ENCODE measurements at regions not wholly inside any gene's neighbourhood (a gene's known extent, or its start where the extent isn't known, plus 50 kb on each side); places are given as distances from the start of the nearest gene placed in this dataset.
A peak's percentile ranks its signal among the peaks of the same experiment; 100 is the strongest.

DNA sequence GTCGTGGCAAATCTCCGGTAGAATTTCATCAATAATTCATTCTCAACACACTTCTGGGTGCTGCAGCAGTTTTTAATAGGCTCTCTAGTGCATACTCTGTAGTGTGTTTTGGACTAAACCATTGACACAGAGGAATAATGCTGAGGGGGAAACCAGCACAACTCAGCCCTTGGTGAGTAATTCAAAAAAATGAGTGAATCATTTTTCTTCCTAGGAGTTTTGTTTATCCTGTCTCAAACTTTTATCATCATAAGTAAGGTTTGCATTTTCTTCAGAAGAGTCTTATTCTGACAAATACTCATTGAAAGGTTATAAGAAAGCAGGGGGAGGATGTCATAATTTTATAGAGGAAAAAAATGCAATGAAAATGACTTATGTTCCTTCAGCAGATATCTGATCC is 2542.7 kb downstream of the PCDH7 start:
- in situ Hi-C loops (cut with MboI), result no loop called here
- 48 to 55% methylated on average over 2 of the region's 2 CpGs for WGBS, 2 experiments (ENCODE audit: low coverage in 1 of 2, low lambda C conversion rate in 2 of 2, missing lambda C conversion rate in 2 of 2)
- Histone ChIP-seq H3K4me2 (ENCODE audit: unreplicated experiment) (no peak overlapping the region), H4K20me1 (ENCODE audit: insufficient read depth) (no peaks in the 10 kb centered on the region), H3K79me2 (ENCODE audit: insufficient read depth) (no peaks in the 10 kb centered on the region), H3K4me1 (ENCODE audit: insufficient read depth) (no peaks in the 10 kb centered on the region), H3K4me3 (no peak overlapping the region), H2AFZ (no peak overlapping the region), H3K9me3 (ENCODE audit: low read depth) (no peaks in the 10 kb centered on the region), H3K9ac (no peak overlapping the region), H3K36me3 (ENCODE audit: low read depth) (no peaks in the 10 kb centered on the region), H3K27me3 (replicated peaks; ENCODE audit: insufficient read depth) (no peaks in the 10 kb centered on the region), H3K9me2 (ENCODE audit: insufficient read depth) (no peaks in the 10 kb centered on the region), H3K27ac (no peak overlapping the region), H3F3A (ENCODE audit: insufficient read depth) (no peaks in the 10 kb centered on the region)
- TF ChIP-seq EZH2phosphoT487 (IDR thresholded peaks at IDR 0.05; ENCODE audit: insufficient read depth, low read depth) (no peak), EZH2 (IDR thresholded peaks at IDR 0.05; ENCODE audit: insufficient read depth, poor library complexity, severe bottlenecking) (no peak)
- peak; percentile 7 for DNase-seq

DNA sequence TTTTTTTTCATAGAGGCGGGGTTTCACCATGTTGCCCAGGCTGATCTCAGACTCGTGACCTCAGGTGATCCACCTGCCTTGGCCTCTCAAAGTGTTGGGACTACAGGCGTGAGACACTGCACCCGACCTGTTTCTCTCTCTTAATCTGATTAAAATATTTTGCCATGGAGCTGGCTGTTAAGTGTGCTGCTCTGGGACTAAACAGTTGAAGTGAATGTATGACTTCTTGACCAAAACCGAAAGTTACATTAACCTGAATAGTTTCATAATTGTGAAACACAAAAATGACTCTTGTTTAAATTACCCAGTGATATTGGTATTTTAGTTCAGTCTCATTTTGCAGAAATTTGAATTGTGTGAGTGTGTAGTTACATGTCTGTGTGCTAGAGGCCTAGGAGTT is 2548.6 kb downstream of the PCDH7 start:
- WGBS, 2 experiments (ENCODE audit: low coverage in 1 of 2, low lambda C conversion rate in 2 of 2, missing lambda C conversion rate in 2 of 2), result 22 to 27% methylated on average over 5 of the region's 5 CpGs
- no peaks in the 10 kb centered on the region for H3F3A ChIP-seq (ENCODE audit: insufficient read depth)
- no peak overlapping the region for H3K4me3 ChIP-seq
- no peak overlapping the region for H3K4me2 ChIP-seq (ENCODE audit: unreplicated experiment)
- no peaks in the 10 kb centered on the region for H4K20me1 ChIP-seq (ENCODE audit: insufficient read depth)
- no peaks in the 10 kb centered on the region for H3K27me3 ChIP-seq (replicated peaks; ENCODE audit: insufficient read depth)
- H3K4me1 ChIP-seq (ENCODE audit: insufficient read depth), result no peaks in the 10 kb centered on the region
- no peaks in the 10 kb centered on the region for H3K79me2 ChIP-seq (ENCODE audit: insufficient read depth)
- H3K9ac ChIP-seq, result no peak overlapping the region
- H3K36me3 ChIP-seq (ENCODE audit: low read depth), result no peaks in the 10 kb centered on the region
- no peaks in the 10 kb centered on the region for H3K9me2 ChIP-seq (ENCODE audit: insufficient read depth)
- no peak for DNase-seq
- in situ Hi-C loops (cut with MboI), result no loop called here
- no peak overlapping the region for H3K27ac ChIP-seq
- no peak overlapping the region for H2AFZ ChIP-seq
- TF ChIP-seq EZH2 (IDR thresholded peaks at IDR 0.05; ENCODE audit: insufficient read depth, poor library complexity, severe bottlenecking), result no peak
- no peak for TF ChIP-seq EZH2phosphoT487 (IDR thresholded peaks at IDR 0.05; ENCODE audit: insufficient read depth, low read depth)
- no peaks in the 10 kb centered on the region for H3K9me3 ChIP-seq (ENCODE audit: low read depth)

DNA sequence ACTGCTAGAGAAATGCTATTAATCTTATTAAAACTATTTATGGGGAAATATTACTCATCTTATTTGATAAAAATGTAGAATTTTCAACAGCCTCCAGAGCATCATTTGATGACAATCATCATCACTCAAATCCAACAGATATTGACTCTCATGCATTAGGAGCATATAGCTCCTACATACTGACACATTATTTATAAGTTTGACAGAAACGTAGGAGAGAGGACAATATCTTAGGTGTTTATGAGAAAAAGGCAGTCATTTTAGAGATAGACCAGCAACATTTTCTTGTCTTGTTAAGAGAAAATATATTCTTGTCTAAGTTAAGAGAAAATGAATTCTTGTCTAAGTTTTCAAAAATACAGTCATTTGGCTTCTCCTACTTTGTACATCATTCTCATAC is 2550.2 kb downstream of the PCDH7 start:
- Histone ChIP-seq H3K4me3 (no peak overlapping the region), H3K9me2 (ENCODE audit: insufficient read depth) (no peaks in the 10 kb centered on the region), H3K27me3 (replicated peaks; ENCODE audit: insufficient read depth) (no peaks in the 10 kb centered on the region), H2AFZ (no peak overlapping the region), H4K20me1 (ENCODE audit: insufficient read depth) (no peaks in the 10 kb centered on the region), H3K4me1 (ENCODE audit: insufficient read depth) (no peaks in the 10 kb centered on the region), H3F3A (ENCODE audit: insufficient read depth) (no peaks in the 10 kb centered on the region), H3K4me2 (ENCODE audit: unreplicated experiment) (no peak overlapping the region), H3K9me3 (ENCODE audit: low read depth) (no peaks in the 10 kb centered on the region), H3K79me2 (ENCODE audit: insufficient read depth) (no peaks in the 10 kb centered on the region), H3K36me3 (ENCODE audit: low read depth) (no peaks in the 10 kb centered on the region), H3K9ac (no peak overlapping the region), H3K27ac (no peak overlapping the region)
- no peak for TF ChIP-seq EZH2 (IDR thresholded peaks at IDR 0.05; ENCODE audit: insufficient read depth, poor library complexity, severe bottlenecking)
- TF ChIP-seq EZH2phosphoT487 (IDR thresholded peaks at IDR 0.05; ENCODE audit: insufficient read depth, low read depth), result no peak
- in situ Hi-C loops (cut with MboI), result no loop called here
- WGBS, 2 experiments (ENCODE audit: low coverage in 1 of 2, low lambda C conversion rate in 2 of 2, missing lambda C conversion rate in 2 of 2), result 0 to 5% methylated on average over 1 of the region's 1 CpG
- DNase-seq, result no peak

DNA sequence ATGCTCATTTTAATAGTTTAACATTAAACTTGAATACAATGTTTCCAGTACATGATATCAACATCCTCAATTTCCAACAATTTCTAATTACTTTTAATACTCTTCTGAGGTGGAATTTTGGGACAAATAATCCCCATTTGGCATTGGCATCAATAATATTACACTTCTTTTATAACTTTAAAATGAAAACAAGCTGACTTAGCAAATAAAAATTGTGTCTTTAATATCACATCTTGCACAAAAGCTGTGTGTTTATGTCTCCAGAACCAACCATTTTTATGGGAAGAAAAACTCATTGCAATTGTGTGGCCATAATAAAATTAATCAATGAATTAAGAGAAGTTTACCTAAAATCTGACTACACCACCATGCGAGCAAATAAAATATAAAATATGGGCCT is 2552.6 kb downstream of the PCDH7 start:
- in situ Hi-C loops (cut with MboI), result no loop called here
- Histone ChIP-seq H3K79me2 (ENCODE audit: insufficient read depth) (no peaks in the 10 kb centered on the region), H3K4me1 (ENCODE audit: insufficient read depth) (no peaks in the 10 kb centered on the region), H2AFZ (no peak overlapping the region), H3K9me2 (ENCODE audit: insufficient read depth) (no peaks in the 10 kb centered on the region), H3K9ac (no peak overlapping the region), H3K4me3 (no peak overlapping the region), H3K9me3 (ENCODE audit: low read depth) (no peaks in the 10 kb centered on the region), H3K36me3 (ENCODE audit: low read depth) (no peaks in the 10 kb centered on the region), H3F3A (ENCODE audit: insufficient read depth) (no peaks in the 10 kb centered on the region), H4K20me1 (ENCODE audit: insufficient read depth) (no peaks in the 10 kb centered on the region), H3K27ac (no peak overlapping the region), H3K4me2 (ENCODE audit: unreplicated experiment) (no peak overlapping the region), H3K27me3 (replicated peaks; ENCODE audit: insufficient read depth) (no peaks in the 10 kb centered on the region)
- WGBS, 2 experiments (ENCODE audit: low coverage in 1 of 2, low lambda C conversion rate in 2 of 2, missing lambda C conversion rate in 2 of 2), result 21 to 32% methylated on average over 1 of the region's 1 CpG
- no peak for TF ChIP-seq EZH2 (IDR thresholded peaks at IDR 0.05; ENCODE audit: insufficient read depth, poor library complexity, severe bottlenecking)
- no peak for TF ChIP-seq EZH2phosphoT487 (IDR thresholded peaks at IDR 0.05; ENCODE audit: insufficient read depth, low read depth)
- DNase-seq, result no peak

DNA sequence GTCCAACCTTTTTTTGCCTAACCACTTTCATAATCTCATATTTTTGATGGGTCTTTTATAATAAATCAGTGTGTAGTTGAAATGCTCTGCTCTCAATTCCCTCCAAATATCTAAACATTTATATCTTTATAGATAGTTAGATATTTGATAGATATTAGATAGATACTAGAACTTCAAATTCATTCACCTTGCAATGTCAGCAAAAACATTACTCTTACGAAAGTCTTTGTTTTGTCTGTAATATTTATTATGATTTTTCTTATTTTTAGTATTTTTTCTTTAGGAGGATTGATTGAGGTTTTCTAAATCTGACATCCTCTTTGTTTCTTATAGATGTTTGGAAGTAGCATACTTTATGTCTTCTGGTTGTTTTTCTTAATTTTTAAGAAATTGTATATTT is 2563.6 kb downstream of the PCDH7 start:
- Histone ChIP-seq H3K4me2 (ENCODE audit: unreplicated experiment) (no peak overlapping the region), H3K36me3 (ENCODE audit: low read depth) (no peaks in the 10 kb centered on the region), H3F3A (ENCODE audit: insufficient read depth) (no peaks in the 10 kb centered on the region), H3K9me3 (ENCODE audit: low read depth) (no peaks in the 10 kb centered on the region), H3K79me2 (ENCODE audit: insufficient read depth) (no peaks in the 10 kb centered on the region), H3K9ac (no peak overlapping the region), H3K27me3 (replicated peaks; ENCODE audit: insufficient read depth) (no peaks in the 10 kb centered on the region), H2AFZ (no peak overlapping the region), H3K9me2 (ENCODE audit: insufficient read depth) (no peaks in the 10 kb centered on the region), H4K20me1 (ENCODE audit: insufficient read depth) (no peaks in the 10 kb centered on the region), H3K4me3 (no peak overlapping the region), H3K4me1 (ENCODE audit: insufficient read depth) (no peaks in the 10 kb centered on the region), H3K27ac (no peak overlapping the region)
- 15 to 32% methylated on average over 1 of the region's 1 CpG for WGBS, 2 experiments (ENCODE audit: low coverage in 1 of 2, low lambda C conversion rate in 2 of 2, missing lambda C conversion rate in 2 of 2)
- DNase-seq, result no peak
- TF ChIP-seq EZH2phosphoT487 (IDR thresholded peaks at IDR 0.05; ENCODE audit: insufficient read depth, low read depth) (no peak), EZH2 (IDR thresholded peaks at IDR 0.05; ENCODE audit: insufficient read depth, poor library complexity, severe bottlenecking) (no peak)
- in situ Hi-C loops (cut with MboI), result no loop called here
